Activated naive CD8-positive, alpha-beta T cell treated with anti-CD3 and anti-CD28 coated beads, Interleukin-2, amount 10 ng/mL, durations not matched to agents 7 days and 5 days (primary cell): ENCODE measurements at regions not wholly inside any gene's neighbourhood (a gene's known extent, or its start where the extent isn't known, plus 50 kb on each side); places are given as distances from the start of the nearest gene placed in this dataset.

Experiments used
- ATAC-seq: fragments of 150-1000 bp; cut with Tn5 transposase; one replicate; pipeline ENCODE4 v1.10.0; 2021; ENCODE audit warnings: low read depth, moderate library complexity
- POLR2A ChIA-PET: fragments of 350-600 bp; sonication (Branson Sonifier 250); formaldehyde crosslinking; loops from one replicate; lab custom pipeline; 2021; ENCODE audit warnings: antibody characterized with exemption; lab: Charles Lee
- DNase-seq: peaks from one replicate; pipeline ENCODE4 v3.0.0; 2021
- H3K27ac Mint-ChIP-seq: one replicate; pipeline ENCODE4 v1.8.0; 2022; ENCODE audit warnings: mild to moderate bottlenecking, mixed read lengths
- H3K27me3 Mint-ChIP-seq: one replicate; pipeline ENCODE4 v1.8.0; 2022; ENCODE audit warnings: mild to moderate bottlenecking, moderate library complexity, mixed read lengths
- H3K36me3 Mint-ChIP-seq: one replicate; pipeline ENCODE4 v1.8.0; 2021; ENCODE audit warnings: mild to moderate bottlenecking, mixed read lengths
- H3K4me1 Mint-ChIP-seq: one replicate; pipeline ENCODE4 v1.8.0; 2021; ENCODE audit warnings: mixed read lengths
- H3K4me3 Mint-ChIP-seq: one replicate; pipeline ENCODE4 v1.8.0; 2022; ENCODE audit warnings: mild to moderate bottlenecking, moderate library complexity, mixed read lengths
- H3K9me3 Mint-ChIP-seq: one replicate; pipeline ENCODE4 v1.8.0; 2021; ENCODE audit warnings: mixed read lengths

GRCh38 chr7:18125476-18125875 lies 97.8 kb upstream of the PRPS1L1 start:
- Mint-ChIP-seq H3K36me3 (no peaks in the 10 kb centered on the region), H3K27ac (no peak overlapping the region), H3K4me1 (no peaks in the 10 kb centered on the region), H3K4me3 (no peak overlapping the region), H3K27me3 (no peaks in the 10 kb centered on the region), H3K9me3 (no peaks in the 10 kb centered on the region)
- ATAC-seq (no peak), DNase-seq (no peak)
- POLR2A ChIA-PET = no interaction called here

GRCh38 chr7:18126281-18126680 lies 98.6 kb upstream of the PRPS1L1 start:
- Mint-ChIP-seq H3K4me1 (no peaks in the 10 kb centered on the region), H3K27ac (no peak overlapping the region), H3K27me3 (peaks cover 2% of the 10 kb centered on the region), H3K9me3 (no peaks in the 10 kb centered on the region), H3K36me3 (no peaks in the 10 kb centered on the region), H3K4me3 (no peak overlapping the region)
- ATAC-seq (no peak), DNase-seq (no peak)
- POLR2A ChIA-PET = no interaction called here

- H3K9me3 Mint-ChIP-seq = no peaks in the 10 kb centered on the region
- no peaks in the 10 kb centered on the region for H3K4me1 Mint-ChIP-seq
- POLR2A ChIA-PET = no interaction called here
- no peaks in the 10 kb centered on the region for H3K36me3 Mint-ChIP-seq
- DNase-seq (no peak), ATAC-seq (no peak)
- H3K27me3 Mint-ChIP-seq = peaks cover 2% of the 10 kb centered on the region
- H3K27ac Mint-ChIP-seq = no peak overlapping the region
- no peak overlapping the region for H3K4me3 Mint-ChIP-seq
These were observed 101.2 kb upstream of the PRPS1L1 start for GRCh38 chr7:18128846-18129245.

- no peak for DNase-seq
- H3K27ac Mint-ChIP-seq = no peak overlapping the region
- no peaks in the 10 kb centered on the region for H3K4me1 Mint-ChIP-seq
These were observed 105.2 kb upstream of the PRPS1L1 start for GRCh38 chr7:18132811-18133210.

GRCh38 chr7:18133921-18134320 lies 106.3 kb upstream of the PRPS1L1 start:
- no peaks in the 10 kb centered on the region for H3K36me3 Mint-ChIP-seq
- H3K9me3 Mint-ChIP-seq = no peaks in the 10 kb centered on the region
- no peak overlapping the region for H3K4me3 Mint-ChIP-seq
- POLR2A ChIA-PET = no interaction called here
- DNase-seq = no peak
- H3K27ac Mint-ChIP-seq = no peak overlapping the region
- peaks cover 5% of the 10 kb centered on the region for H3K27me3 Mint-ChIP-seq
- no peaks in the 10 kb centered on the region for H3K4me1 Mint-ChIP-seq
- no peak for ATAC-seq

More at GRCh38 chr7:18132811-18133210, 105.2 kb upstream of the PRPS1L1 start:
- Mint-ChIP-seq H3K27me3 (peaks cover 2% of the 10 kb centered on the region), H3K9me3 (no peaks in the 10 kb centered on the region), H3K4me3 (no peak overlapping the region), H3K36me3 (no peaks in the 10 kb centered on the region)
- POLR2A ChIA-PET = no interaction called here
- ATAC-seq = no peak

GRCh38 chr7:18140943-18141342 lies 113.3 kb upstream of the PRPS1L1 start:
- H3K9me3 Mint-ChIP-seq = no peaks in the 10 kb centered on the region
- no peak overlapping the region for H3K27ac Mint-ChIP-seq
- POLR2A ChIA-PET = no interaction called here
- H3K36me3 Mint-ChIP-seq = no peaks in the 10 kb centered on the region
- H3K27me3 Mint-ChIP-seq = peaks cover 6% of the 10 kb centered on the region
- no peaks in the 10 kb centered on the region for H3K4me1 Mint-ChIP-seq
- H3K4me3 Mint-ChIP-seq = no peak overlapping the region
- DNase-seq (no peak), ATAC-seq (no peak)

- ATAC-seq (no peak), DNase-seq (no peak)
- no peak overlapping the region for H3K27ac Mint-ChIP-seq
- peaks cover 4% of the 10 kb centered on the region for H3K27me3 Mint-ChIP-seq
- POLR2A ChIA-PET = no interaction called here
- no peak overlapping the region for H3K4me3 Mint-ChIP-seq
- no peaks in the 10 kb centered on the region for H3K9me3 Mint-ChIP-seq
- H3K36me3 Mint-ChIP-seq = no peaks in the 10 kb centered on the region
- no peaks in the 10 kb centered on the region for H3K4me1 Mint-ChIP-seq
These were observed 116.5 kb upstream of the PRPS1L1 start for GRCh38 chr7:18144166-18144565.

- no peak for DNase-seq
- no peak for ATAC-seq
- Mint-ChIP-seq H3K27me3 (peaks cover 4% of the 10 kb centered on the region), H3K4me1 (no peaks in the 10 kb centered on the region), H3K27ac (no peak overlapping the region), H3K9me3 (no peaks in the 10 kb centered on the region), H3K4me3 (no peak overlapping the region), H3K36me3 (no peaks in the 10 kb centered on the region)
- POLR2A ChIA-PET = no interaction called here
These were observed 117.5 kb upstream of the PRPS1L1 start for GRCh38 chr7:18145160-18145559.

GRCh38 chr7:18151422-18151821 lies 123.8 kb upstream of the PRPS1L1 start:
- Mint-ChIP-seq H3K4me1 (no peaks in the 10 kb centered on the region), H3K36me3 (no peaks in the 10 kb centered on the region), H3K27me3 (peaks cover 7% of the 10 kb centered on the region), H3K27ac (no peak overlapping the region), H3K4me3 (no peak overlapping the region), H3K9me3 (no peaks in the 10 kb centered on the region)
- DNase-seq (no peak), ATAC-seq (no peak)
- POLR2A ChIA-PET = no interaction called here

GRCh38 chr7:18153183-18153748 lies 125.6 kb upstream of the PRPS1L1 start:
- Mint-ChIP-seq H3K27ac (no peak overlapping the region), H3K9me3 (no peaks in the 10 kb centered on the region), H3K4me1 (no peaks in the 10 kb centered on the region), H3K27me3 (peaks cover 5% of the 10 kb centered on the region), H3K4me3 (no peak overlapping the region), H3K36me3 (no peaks in the 10 kb centered on the region)
- ATAC-seq (no peak), DNase-seq (no peak)
- POLR2A ChIA-PET = no interaction called here

GRCh38 chr7:18154726-18155125 lies 127.1 kb upstream of the PRPS1L1 start:
- H3K36me3 Mint-ChIP-seq = no peaks in the 10 kb centered on the region
- H3K4me3 Mint-ChIP-seq = no peak overlapping the region

GRCh38 chr7:18157233-18157632 lies 129.6 kb upstream of the PRPS1L1 start:
- ATAC-seq = no peak
- no peaks in the 10 kb centered on the region for H3K36me3 Mint-ChIP-seq
- no peaks in the 10 kb centered on the region for H3K4me1 Mint-ChIP-seq
- H3K9me3 Mint-ChIP-seq = no peaks in the 10 kb centered on the region
- POLR2A ChIA-PET = no interaction called here
- H3K27ac Mint-ChIP-seq = no peak overlapping the region
- peaks cover 5% of the 10 kb centered on the region for H3K27me3 Mint-ChIP-seq
- DNase-seq = no peak
- no peak overlapping the region for H3K4me3 Mint-ChIP-seq

More at GRCh38 chr7:18154726-18155125, 127.1 kb upstream of the PRPS1L1 start:
- POLR2A ChIA-PET = no interaction called here
- H3K27me3 Mint-ChIP-seq = peaks cover 5% of the 10 kb centered on the region
- no peaks in the 10 kb centered on the region for H3K4me1 Mint-ChIP-seq
- ATAC-seq = no peak
- no peak for DNase-seq
- no peak overlapping the region for H3K27ac Mint-ChIP-seq
- H3K9me3 Mint-ChIP-seq = no peaks in the 10 kb centered on the region

- Mint-ChIP-seq H3K36me3 (no peaks in the 10 kb centered on the region), H3K27me3 (no peaks in the 10 kb centered on the region), H3K27ac (no peak overlapping the region), H3K4me3 (no peak overlapping the region), H3K4me1 (no peaks in the 10 kb centered on the region), H3K9me3 (no peaks in the 10 kb centered on the region)
- POLR2A ChIA-PET = no interaction called here
- DNase-seq (no peak), ATAC-seq (no peak)
These were observed 135.0 kb upstream of the PRPS1L1 start for GRCh38 chr7:18162657-18163056.

- H3K36me3 Mint-ChIP-seq = no peaks in the 10 kb centered on the region
- no peaks in the 10 kb centered on the region for H3K27me3 Mint-ChIP-seq
- ATAC-seq (no peak), DNase-seq (no peak)
- H3K4me3 Mint-ChIP-seq = no peak overlapping the region
- H3K4me1 Mint-ChIP-seq = no peaks in the 10 kb centered on the region
- POLR2A ChIA-PET = no interaction called here
- no peak overlapping the region for H3K27ac Mint-ChIP-seq
- H3K9me3 Mint-ChIP-seq = no peaks in the 10 kb centered on the region
These were observed 135.4 kb upstream of the PRPS1L1 start for GRCh38 chr7:18163091-18163490.

GRCh38 chr7:18165166-18165565 lies 137.5 kb upstream of the PRPS1L1 start:
- Mint-ChIP-seq H3K4me1 (no peaks in the 10 kb centered on the region), H3K9me3 (no peaks in the 10 kb centered on the region), H3K27me3 (no peaks in the 10 kb centered on the region), H3K4me3 (no peak overlapping the region), H3K27ac (no peak overlapping the region), H3K36me3 (no peaks in the 10 kb centered on the region)
- DNase-seq (no peak), ATAC-seq (no peak)
- POLR2A ChIA-PET = no interaction called here
